ENCODE measurements at regions not wholly inside any gene's neighbourhood (a gene's known extent, or its start where the extent isn't known, plus 50 kb on each side); places are given as distances from the start of the nearest gene placed in this dataset.

DNA sequence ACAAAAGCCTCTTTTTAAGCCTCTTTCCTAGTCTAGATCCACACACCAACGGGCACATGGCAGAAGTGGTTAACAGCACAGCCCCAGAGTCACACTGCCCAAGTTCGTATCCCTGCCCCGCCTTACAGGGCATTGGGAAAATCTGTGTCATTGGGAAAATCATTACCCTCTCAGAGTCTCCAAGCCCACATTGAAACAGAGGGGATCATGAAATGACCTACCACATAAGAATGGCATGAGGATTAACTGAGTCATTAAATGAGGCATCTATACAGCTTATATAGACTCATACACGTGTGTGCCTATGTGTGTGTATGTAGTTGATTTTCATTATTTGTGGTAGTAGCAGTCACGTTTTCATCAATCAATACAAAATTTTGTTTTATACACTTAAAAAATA lies 469.0 kb upstream of the POU3F3 start:
- DNase-seq (ENCODE audit: extremely low spot score in 2 of 2) = no peak
- Histone ChIP-seq H3K4me1 (no peaks in the 10 kb centered on the region), H3K36me3 (no peaks in the 10 kb centered on the region), H3K9me3 (no peaks in the 10 kb centered on the region), H3K27me3 (no peaks in the 10 kb centered on the region), H3K4me3 (no peak overlapping the region), H3K27ac (no peak overlapping the region)
- intact Hi-C loops (cut with DNase I) = no loop called here
- TF ChIP-seq, protein P1, sequence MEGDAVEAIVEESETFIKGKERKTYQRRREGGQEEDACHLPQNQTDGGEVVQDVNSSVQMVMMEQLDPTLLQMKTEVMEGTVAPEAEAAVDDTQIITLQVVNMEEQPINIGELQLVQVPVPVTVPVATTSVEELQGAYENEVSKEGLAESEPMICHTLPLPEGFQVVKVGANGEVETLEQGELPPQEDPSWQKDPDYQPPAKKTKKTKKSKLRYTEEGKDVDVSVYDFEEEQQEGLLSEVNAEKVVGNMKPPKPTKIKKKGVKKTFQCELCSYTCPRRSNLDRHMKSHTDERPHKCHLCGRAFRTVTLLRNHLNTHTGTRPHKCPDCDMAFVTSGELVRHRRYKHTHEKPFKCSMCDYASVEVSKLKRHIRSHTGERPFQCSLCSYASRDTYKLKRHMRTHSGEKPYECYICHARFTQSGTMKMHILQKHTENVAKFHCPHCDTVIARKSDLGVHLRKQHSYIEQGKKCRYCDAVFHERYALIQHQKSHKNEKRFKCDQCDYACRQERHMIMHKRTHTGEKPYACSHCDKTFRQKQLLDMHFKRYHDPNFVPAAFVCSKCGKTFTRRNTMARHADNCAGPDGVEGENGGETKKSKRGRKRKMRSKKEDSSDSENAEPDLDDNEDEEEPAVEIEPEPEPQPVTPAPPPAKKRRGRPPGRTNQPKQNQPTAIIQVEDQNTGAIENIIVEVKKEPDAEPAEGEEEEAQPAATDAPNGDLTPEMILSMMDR (IDR thresholded peaks at IDR 0.05) = no peak
- no peak for TF ChIP-seq POLR2AphosphoS5 (IDR thresholded peaks at IDR 0.05; ENCODE audit: insufficient read depth in 1 of 2, low read depth in 1 of 2)
- TF ChIP-seq POLR2A (IDR thresholded peaks at IDR 0.05) = no peak

- DNase-seq (ENCODE audit: extremely low spot score in 2 of 2) = no peak
- intact Hi-C loops (cut with DNase I) = no loop called here
- no peaks in the 10 kb centered on the region for H3K9me3 ChIP-seq
- no peak overlapping the region for H3K27ac ChIP-seq
- no peaks in the 10 kb centered on the region for H3K4me1 ChIP-seq
- TF ChIP-seq POLR2AphosphoS5 (IDR thresholded peaks at IDR 0.05; ENCODE audit: insufficient read depth in 1 of 2, low read depth in 1 of 2) (no peak), POLR2A (IDR thresholded peaks at IDR 0.05) (no peak)
- TF ChIP-seq, protein P1 (IDR thresholded peaks at IDR 0.05) = no peak
- H3K36me3 ChIP-seq = no peaks in the 10 kb centered on the region
- no peak overlapping the region for H3K4me3 ChIP-seq
- H3K27me3 ChIP-seq = no peaks in the 10 kb centered on the region
Measured at GRCh38 chr2:104385743-104386142, 468.2 kb upstream of the POU3F3 start.

DNA sequence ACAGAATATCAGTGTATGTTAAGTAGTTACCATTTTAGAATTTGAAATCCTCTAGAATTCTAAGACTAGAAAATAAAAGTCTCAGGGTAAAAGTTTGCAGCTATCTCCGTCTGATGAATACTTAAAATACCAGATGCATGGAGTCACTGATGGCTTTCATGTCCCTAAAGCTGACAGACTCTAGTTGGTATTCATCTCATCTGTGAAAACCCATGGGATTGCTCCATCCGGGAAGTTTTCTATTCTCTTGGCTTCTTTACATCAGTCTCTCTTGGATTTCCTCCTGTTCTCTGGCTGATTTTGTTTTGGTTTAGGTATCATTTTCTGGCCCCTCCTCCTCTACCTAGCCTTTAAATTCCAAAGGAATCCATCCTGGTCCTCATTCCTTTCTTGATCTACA lies 465.6 kb upstream of the POU3F3 start:
- Histone ChIP-seq H3K4me1 (no peaks in the 10 kb centered on the region), H3K27me3 (no peaks in the 10 kb centered on the region), H3K9me3 (no peaks in the 10 kb centered on the region), H3K36me3 (no peaks in the 10 kb centered on the region), H3K4me3 (no peak overlapping the region), H3K27ac (no peak overlapping the region)
- TF ChIP-seq, protein P1 (IDR thresholded peaks at IDR 0.05) = no peak
- TF ChIP-seq POLR2AphosphoS5 (IDR thresholded peaks at IDR 0.05; ENCODE audit: insufficient read depth in 1 of 2, low read depth in 1 of 2) (no peak), POLR2A (IDR thresholded peaks at IDR 0.05) (no peak)
- DNase-seq (ENCODE audit: extremely low spot score in 2 of 2) = no peak
- intact Hi-C loops (cut with DNase I) = no loop called here

DNA sequence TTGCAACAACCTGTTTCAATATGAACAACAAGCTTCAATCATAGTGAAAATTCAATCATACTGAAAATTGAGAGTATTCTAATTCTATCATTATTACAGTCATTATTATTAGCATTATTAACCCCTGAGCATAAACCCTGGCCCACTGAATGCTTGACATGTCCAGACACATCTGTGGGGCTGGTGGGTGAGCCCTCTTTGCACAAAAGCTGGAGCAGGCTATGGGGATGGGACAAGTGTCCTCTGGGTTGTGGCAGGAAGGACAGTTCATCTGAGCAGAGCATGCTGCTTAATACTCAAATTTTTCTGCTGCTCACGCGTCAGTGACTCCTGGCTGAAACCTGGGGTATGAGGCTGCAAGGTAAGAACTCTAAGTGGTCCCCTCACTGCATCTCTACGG lies 451.1 kb upstream of the POU3F3 start:
- H3K4me1 ChIP-seq = no peaks in the 10 kb centered on the region
- no peaks in the 10 kb centered on the region for H3K9me3 ChIP-seq
- intact Hi-C loops (cut with DNase I) = no loop called here
- DNase-seq (ENCODE audit: extremely low spot score in 2 of 2) = no peak
- TF ChIP-seq POLR2A (IDR thresholded peaks at IDR 0.05) (no peak), POLR2AphosphoS5 (IDR thresholded peaks at IDR 0.05; ENCODE audit: insufficient read depth in 1 of 2, low read depth in 1 of 2) (no peak)
- TF ChIP-seq, protein P1 (IDR thresholded peaks at IDR 0.05) = no peak
- H3K27ac ChIP-seq = no peak overlapping the region
- no peaks in the 10 kb centered on the region for H3K27me3 ChIP-seq
- no peaks in the 10 kb centered on the region for H3K36me3 ChIP-seq
- H3K4me3 ChIP-seq = no peak overlapping the region

DNA sequence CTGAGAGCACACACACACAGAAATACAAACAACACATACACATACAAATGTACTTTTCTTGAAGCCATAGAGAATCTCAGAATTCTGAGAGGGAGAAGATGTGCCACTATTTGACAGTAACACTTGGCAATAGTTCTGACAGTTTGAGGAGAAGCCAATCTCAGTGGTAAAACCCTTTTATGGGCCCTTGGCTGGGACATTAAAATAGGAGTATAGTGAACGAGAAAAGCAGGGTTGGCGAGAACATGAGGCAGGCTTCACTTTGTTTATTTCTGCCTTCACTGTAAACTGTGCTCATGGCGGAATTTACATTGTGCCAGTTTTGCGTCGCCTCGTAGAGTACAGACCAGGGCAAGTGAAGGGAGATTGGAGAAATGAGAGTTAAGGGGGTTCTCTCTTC lies 449.4 kb upstream of the POU3F3 start:
- H3K27me3 ChIP-seq = no peaks in the 10 kb centered on the region
- TF ChIP-seq, protein P1 (IDR thresholded peaks at IDR 0.05) = no peak
- TF ChIP-seq POLR2AphosphoS5 (IDR thresholded peaks at IDR 0.05; ENCODE audit: insufficient read depth in 1 of 2, low read depth in 1 of 2) (no peak), POLR2A (IDR thresholded peaks at IDR 0.05) (no peak)
- intact Hi-C loops (cut with DNase I) = no loop called here
- H3K27ac ChIP-seq = no peak overlapping the region
- no peak overlapping the region for H3K4me3 ChIP-seq
- no peaks in the 10 kb centered on the region for H3K36me3 ChIP-seq
- H3K4me1 ChIP-seq = no peaks in the 10 kb centered on the region
- DNase-seq (ENCODE audit: extremely low spot score in 2 of 2) = no peak
- H3K9me3 ChIP-seq = no peaks in the 10 kb centered on the region
